ENCODE measurements at regions not wholly inside any gene's neighbourhood (a gene's known extent, or its start where the extent isn't known, plus 50 kb on each side); places are given as distances from the start of the nearest gene placed in this dataset.

GRCh38 chrX:102067966-102068723, 57.3 kb upstream of the TCEAL2 start:
- peak; percentile 53 for DNase-seq

GRCh38 chrX:102063445-102064074, 61.9 kb upstream of the TCEAL2 start:
- DNase-seq, result peak; percentile 16

- DNase-seq, result no peak
These were observed 81.0 kb upstream of the TCEAL2 start for GRCh38 chrX:102044496-102044895.

GRCh38 chrX:102043380-102043779, 82.1 kb upstream of the TCEAL2 start:
- DNase-seq, result no peak

GRCh38 chrX:102042372-102043325, 82.8 kb upstream of the TCEAL2 start:
- DNase-seq, result no peak

GRCh38 chrX:102029026-102029425, 96.5 kb upstream of the TCEAL2 start:
- no peak for DNase-seq

- no peak for DNase-seq
These were observed 86.4 kb upstream of the ZMAT1 start for GRCh38 chrX:102018208-102018607.

- DNase-seq, result no peak
These were observed 77.1 kb upstream of the ZMAT1 start for GRCh38 chrX:102008901-102009300.

GRCh38 chrX:101999644-102000539, 68.1 kb upstream of the ZMAT1 start:
- no peak for DNase-seq

GRCh38 chrX:101993335-101993734, 61.5 kb upstream of the ZMAT1 start:
- DNase-seq, result no peak

GRCh38 chrX:101986586-101986985, 54.8 kb upstream of the ZMAT1 start:
- peak; percentile 33 for DNase-seq

Data from DMS53 (cell line).